ENCODE measurements at regions not wholly inside any gene's neighbourhood (a gene's known extent, or its start where the extent isn't known, plus 50 kb on each side); places are given as distances from the start of the nearest gene placed in this dataset.

DNA sequence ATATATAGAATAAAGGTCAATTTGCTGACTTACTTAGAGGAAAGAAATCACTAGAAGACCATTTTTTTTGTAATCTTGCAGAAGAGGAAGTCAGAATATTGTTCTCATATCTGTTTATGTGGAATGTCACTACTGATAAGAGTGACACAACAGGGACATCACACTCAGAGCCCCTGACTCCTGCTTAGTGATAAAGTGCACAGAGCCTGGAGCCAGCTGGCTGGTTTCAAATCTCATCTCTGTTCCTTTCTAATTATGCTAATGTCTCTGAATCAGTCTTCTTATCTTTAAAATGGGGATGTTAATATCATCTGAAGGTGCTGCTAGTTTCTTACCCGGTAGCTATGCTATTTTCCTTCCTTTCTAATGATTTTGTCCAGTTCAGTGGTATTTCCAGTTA, 58.6 kb upstream of the LIFR start:
- Histone ChIP-seq H3K36me3 (replicated peaks in 1 of 2; ENCODE audit: control insufficient read depth in 1 of 2, insufficient read depth in 2 of 2, low read length in 1 of 2) (no peaks in the 10 kb centered on the region), H3K9me2 (no peaks in the 10 kb centered on the region), H3K4me2 (no peak overlapping the region), H2AFZ (ENCODE audit: low read depth) (no peak overlapping the region), H4K20me1 (ENCODE audit: insufficient read depth) (no peaks in the 10 kb centered on the region), H3F3A (replicated peaks; ENCODE audit: insufficient read depth) (no peaks in the 10 kb centered on the region), H3K9me3 (peaks cover 17% of the 10 kb centered on the region), H3K27ac (ENCODE audit: low read depth in 2 of 2, low read length in 1 of 2) (no peak overlapping the region), H3K9ac (no peak overlapping the region), H3K4me1 (ENCODE audit: control insufficient read depth in 1 of 2, insufficient read depth in 2 of 2, low read depth in 1 of 2, low read length in 1 of 2) (no peaks in the 10 kb centered on the region; a peak in 1 of 4 replicates), H3K4me3 (ENCODE audit: low read depth in 2 of 2, low read length in 1 of 2) (no peak overlapping the region), H3K27me3 (ENCODE audit: insufficient read depth) (no peaks in the 10 kb centered on the region), H3K79me2 (ENCODE audit: insufficient read depth) (no peaks in the 10 kb centered on the region)
- no peak for DNase-seq
- WGBS (ENCODE audit: low lambda C conversion rate) = 25% methylated on average over 1 of the region's 1 CpG
- no peak for TF ChIP-seq JUND (IDR thresholded peaks at IDR 0.05)
- TF ChIP-seq RFX5 (IDR thresholded peaks at IDR 0.05; ENCODE audit: low read length) = no peak
- TF ChIP-seq USF1 (IDR thresholded peaks at IDR 0.05; ENCODE audit: borderline replicate concordance, low read depth) = no peak
- TF ChIP-seq, protein P1, sequence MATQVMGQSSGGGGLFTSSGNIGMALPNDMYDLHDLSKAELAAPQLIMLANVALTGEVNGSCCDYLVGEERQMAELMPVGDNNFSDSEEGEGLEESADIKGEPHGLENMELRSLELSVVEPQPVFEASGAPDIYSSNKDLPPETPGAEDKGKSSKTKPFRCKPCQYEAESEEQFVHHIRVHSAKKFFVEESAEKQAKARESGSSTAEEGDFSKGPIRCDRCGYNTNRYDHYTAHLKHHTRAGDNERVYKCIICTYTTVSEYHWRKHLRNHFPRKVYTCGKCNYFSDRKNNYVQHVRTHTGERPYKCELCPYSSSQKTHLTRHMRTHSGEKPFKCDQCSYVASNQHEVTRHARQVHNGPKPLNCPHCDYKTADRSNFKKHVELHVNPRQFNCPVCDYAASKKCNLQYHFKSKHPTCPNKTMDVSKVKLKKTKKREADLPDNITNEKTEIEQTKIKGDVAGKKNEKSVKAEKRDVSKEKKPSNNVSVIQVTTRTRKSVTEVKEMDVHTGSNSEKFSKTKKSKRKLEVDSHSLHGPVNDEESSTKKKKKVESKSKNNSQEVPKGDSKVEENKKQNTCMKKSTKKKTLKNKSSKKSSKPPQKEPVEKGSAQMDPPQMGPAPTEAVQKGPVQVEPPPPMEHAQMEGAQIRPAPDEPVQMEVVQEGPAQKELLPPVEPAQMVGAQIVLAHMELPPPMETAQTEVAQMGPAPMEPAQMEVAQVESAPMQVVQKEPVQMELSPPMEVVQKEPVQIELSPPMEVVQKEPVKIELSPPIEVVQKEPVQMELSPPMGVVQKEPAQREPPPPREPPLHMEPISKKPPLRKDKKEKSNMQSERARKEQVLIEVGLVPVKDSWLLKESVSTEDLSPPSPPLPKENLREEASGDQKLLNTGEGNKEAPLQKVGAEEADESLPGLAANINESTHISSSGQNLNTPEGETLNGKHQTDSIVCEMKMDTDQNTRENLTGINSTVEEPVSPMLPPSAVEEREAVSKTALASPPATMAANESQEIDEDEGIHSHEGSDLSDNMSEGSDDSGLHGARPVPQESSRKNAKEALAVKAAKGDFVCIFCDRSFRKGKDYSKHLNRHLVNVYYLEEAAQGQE (IDR thresholded peaks at IDR 0.05; ENCODE audit: low read depth, low read length) = no peak
- no peak for TF ChIP-seq SIN3A (IDR thresholded peaks at IDR 0.05; ENCODE audit: borderline replicate concordance, low read depth, low read length)
- no peak for TF ChIP-seq CHD2 (IDR thresholded peaks at IDR 0.05; ENCODE audit: low read length, partially characterized antibody)
- POLR2A ChIA-PET = no interaction called here
- CTCF ChIA-PET = no interaction called here

DNA sequence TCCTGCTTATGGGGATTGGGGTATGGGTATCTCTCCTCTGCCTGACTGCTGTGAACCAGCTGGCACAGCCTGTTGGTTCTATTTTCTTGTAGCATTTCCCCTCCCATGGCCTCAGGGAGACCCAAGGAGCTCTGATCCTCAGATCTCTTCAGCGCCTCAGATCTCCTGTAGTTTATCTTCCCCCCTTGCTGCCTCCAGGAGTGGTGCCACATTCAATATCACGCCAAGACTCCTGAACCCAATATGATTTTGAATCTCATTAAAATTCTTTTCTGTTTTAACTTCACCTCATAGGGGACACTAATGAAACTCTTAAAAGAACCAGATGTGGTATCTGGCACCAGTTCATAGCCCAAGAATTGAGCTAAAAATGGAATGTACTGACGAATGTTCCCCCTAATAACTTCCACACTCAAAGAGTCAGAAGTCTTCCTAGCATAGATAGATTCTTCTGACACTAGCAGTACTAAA, 59.6 kb upstream of the LIFR start:
- Histone ChIP-seq H3K27ac (ENCODE audit: low read depth in 2 of 2, low read length in 1 of 2) (peak overlapping the region in 1 of 2 experiments; percentile 3; a peak in 1 of 4 replicates), H3K9me2 (no peaks in the 10 kb centered on the region), H3K27me3 (ENCODE audit: insufficient read depth) (no peaks in the 10 kb centered on the region), H3K9ac (no peak overlapping the region), H3F3A (replicated peaks; ENCODE audit: insufficient read depth) (no peaks in the 10 kb centered on the region), H3K4me3 (ENCODE audit: low read depth in 2 of 2, low read length in 1 of 2) (no peak overlapping the region), H3K9me3 (peaks cover 20% of the 10 kb centered on the region), H3K4me2 (no peak overlapping the region), H3K79me2 (ENCODE audit: insufficient read depth) (no peaks in the 10 kb centered on the region), H2AFZ (ENCODE audit: low read depth) (no peak overlapping the region), H4K20me1 (ENCODE audit: insufficient read depth) (no peaks in the 10 kb centered on the region), H3K4me1 (ENCODE audit: control insufficient read depth in 1 of 2, insufficient read depth in 2 of 2, low read depth in 1 of 2, low read length in 1 of 2) (no peaks in the 10 kb centered on the region; a peak in 1 of 4 replicates), H3K36me3 (replicated peaks in 1 of 2; ENCODE audit: control insufficient read depth in 1 of 2, insufficient read depth in 2 of 2, low read length in 1 of 2) (no peaks in the 10 kb centered on the region)
- ChIA-PET CTCF (no interaction called here), POLR2A (no interaction called here)
- DNase-seq = no peak
- WGBS (ENCODE audit: low lambda C conversion rate) = 25% methylated on average over 3 of the region's 3 CpGs
- TF ChIP-seq CHD2 (IDR thresholded peaks at IDR 0.05; ENCODE audit: low read length, partially characterized antibody) (no peak), TEAD4 (IDR thresholded peaks at IDR 0.05; ENCODE audit: borderline replicate concordance, insufficient read depth) (0 out of 2 replicates have a peak, but pooled peaks have one; percentile 16), TCF12 (IDR thresholded peaks at IDR 0.05) (peak; percentile 71), NFIC (IDR thresholded peaks at IDR 0.05; ENCODE audit: borderline replicate concordance) (peak; percentile 17; the same call in 1 of the 2 replicates), PBX3 (IDR thresholded peaks at IDR 0.05) (peak; percentile 41), TAF1 (IDR thresholded peaks at IDR 0.05; ENCODE audit: borderline replicate concordance, low read depth, low read length) (no peak), EP300 (IDR thresholded peaks at IDR 0.05; ENCODE audit: borderline replicate concordance in 1 of 2, low read depth in 1 of 2, low read length in 1 of 2) (peak in 1 of 2 experiments; percentile 34; a peak in 1 of 4 replicates)

All from SK-N-SH (cell line).